ENCODE measurements at regions not wholly inside any gene's neighbourhood (a gene's known extent, or its start where the extent isn't known, plus 50 kb on each side); places are given as distances from the start of the nearest gene placed in this dataset.

GRCh38 chr1:91594383-91595055 lies 93.9 kb downstream of the CDC7 start:
- no peak for DNase-seq (ENCODE audit: low read depth)
- H3K4me3 ChIP-seq (ENCODE audit: low read depth, low read length) = no peak overlapping the region
- no peak for TF ChIP-seq CTCF (conservative IDR thresholded peaks at IDR 0.05; ENCODE audit: low read depth, low read length)

- no peak for TF ChIP-seq CTCF (conservative IDR thresholded peaks at IDR 0.05; ENCODE audit: low read depth, low read length)
- peak; percentile 58 for DNase-seq (ENCODE audit: low read depth)
- no peak overlapping the region for H3K4me3 ChIP-seq (ENCODE audit: low read depth, low read length)
Measured at GRCh38 chr1:91596474-91596873, 95.8 kb downstream of the CDC7 start.

- no peak overlapping the region for H3K4me3 ChIP-seq (ENCODE audit: low read depth, low read length)
- TF ChIP-seq CTCF (conservative IDR thresholded peaks at IDR 0.05; ENCODE audit: low read depth, low read length) = no peak
- DNase-seq (ENCODE audit: low read depth) = no peak
Measured at GRCh38 chr1:91597215-91597614, 96.6 kb downstream of the CDC7 start.

- DNase-seq (ENCODE audit: low read depth) = no peak
- H3K4me3 ChIP-seq (ENCODE audit: low read depth, low read length) = no peak overlapping the region
- no peak for TF ChIP-seq CTCF (conservative IDR thresholded peaks at IDR 0.05; ENCODE audit: low read depth, low read length)
Measured at GRCh38 chr1:91600431-91601337, 100.0 kb downstream of the CDC7 start.

GRCh38 chr1:91601554-91602376 lies 101.1 kb downstream of the CDC7 start:
- H3K4me3 ChIP-seq (ENCODE audit: low read depth, low read length) = no peak overlapping the region
- TF ChIP-seq CTCF (conservative IDR thresholded peaks at IDR 0.05; ENCODE audit: low read depth, low read length) = no peak
- DNase-seq (ENCODE audit: low read depth) = no peak

GRCh38 chr1:91603409-91603808 lies 102.8 kb downstream of the CDC7 start:
- H3K4me3 ChIP-seq (ENCODE audit: low read depth, low read length) = no peak overlapping the region
- no peak for DNase-seq (ENCODE audit: low read depth)

More at GRCh38 chr1:91603409-91603808, 102.8 kb downstream of the CDC7 start:
- no peak for TF ChIP-seq CTCF (conservative IDR thresholded peaks at IDR 0.05; ENCODE audit: low read depth, low read length)

Data from choroid plexus epithelial cell (primary cell).